SK-N-SH (cell line): ENCODE measurements at regions not wholly inside any gene's neighbourhood (a gene's known extent, or its start where the extent isn't known, plus 50 kb on each side); places are given as distances from the start of the nearest gene placed in this dataset.

Source experiments
- CTCF ChIA-PET: fragments of 300-600, 350-600 bp; formaldehyde crosslinking; extraction: SDS; loops from one replicate; lab custom pipeline; 2021; lab: Yijun Ruan, JAX
- POLR2A ChIA-PET: fragments of 350-600 bp; sonication (Branson Sonifier 250); formaldehyde crosslinking; extraction: SDS; loops from one replicate; lab custom pipeline; 2020; ENCODE audit warnings: antibody characterized with exemption, inconsistent platforms; lab: Yijun Ruan, JAX
- DNase-seq: peaks from one replicate; pipeline ENCODE4 v3.0.0; 2012
- H2AFZ ChIP-seq: fragments of 200-600 bp; sonication (generic); 2 replicates; pipeline ENCODE4 v1.8.1; 2016; ENCODE audit warnings: antibody characterized with exemption, mild to moderate bottlenecking, low read depth
- H3F3A ChIP-seq: fragments of 200-600 bp; sonication (generic); replicated peaks from 2 replicates; pipeline ENCODE3; 2016; ENCODE audit warnings: antibody characterized with exemption, mild to moderate bottlenecking; ENCODE audit not compliant: insufficient read depth
- H3K27ac ChIP-seq, 2 experiments: fragments of 200-500 bp in 1 of 2; fragments of 200-600 bp in 1 of 2; sonication (Bioruptor generic) in 1 of 2; sonication (generic), shearing (Covaris generic) in 1 of 2; 2 replicates each; pipeline versions ENCODE4 v1.5.1 to v1.6.1; 2014 to 2016; ENCODE audit warnings: low read depth in 2 of 2, inconsistent platforms in 1 of 2, low read length in 1 of 2, mild to moderate bottlenecking in 1 of 2, mixed read lengths in 1 of 2
- H3K27me3 ChIP-seq: fragments of 200-600 bp; sonication (generic), shearing (Covaris generic); 2 replicates; pipeline ENCODE4 v1.6.1; 2016; ENCODE audit warnings: mixed run types; ENCODE audit not compliant: insufficient read depth
- H3K36me3 ChIP-seq, 2 experiments: fragments of 200-500 bp in 1 of 2; fragments of 200-600 bp in 1 of 2; sonication (Bioruptor generic) in 1 of 2; sonication (generic) in 1 of 2; replicated peaks in 1 of 2; 2 replicates each; pipeline versions ENCODE3 to v1.5.1; 2014 to 2016; ENCODE audit warnings: low read length in 1 of 2, mild to moderate bottlenecking in 1 of 2; ENCODE audit not compliant: insufficient read depth in 2 of 2, control insufficient read depth in 1 of 2
- H3K4me1 ChIP-seq, 2 experiments: fragments of 200-500 bp in 1 of 2; fragments of 200-600 bp in 1 of 2; sonication (Bioruptor generic) in 1 of 2; sonication (generic), shearing (Covaris generic) in 1 of 2; 2 replicates each; pipeline versions ENCODE4 v1.5.1 to v1.6.1; 2014 to 2016; ENCODE audit warnings: low read depth in 1 of 2, low read length in 1 of 2, mixed run types in 1 of 2; ENCODE audit not compliant: insufficient read depth in 2 of 2, control insufficient read depth in 1 of 2
- H3K4me2 ChIP-seq: fragments of 200-600 bp; sonication (generic), shearing (Covaris generic); 2 replicates; pipeline ENCODE4 v1.6.1; 2017; ENCODE audit warnings: mixed run types
- H3K4me3 ChIP-seq, 2 experiments: fragments of 200-500 bp in 1 of 2; fragments of 200-600 bp in 1 of 2; sonication (Bioruptor generic) in 1 of 2; sonication (generic), shearing (Covaris generic) in 1 of 2; 2 replicates each; pipeline versions ENCODE4 v1.5.1 to v1.8.1; 2014 to 2016; ENCODE audit warnings: low read depth in 2 of 2, inconsistent platforms in 1 of 2, low read length in 1 of 2, mild to moderate bottlenecking in 1 of 2, mixed read lengths in 1 of 2, moderate library complexity in 1 of 2
- H3K79me2 ChIP-seq: fragments of 200-600 bp; sonication (generic); 2 replicates; pipeline ENCODE4 v1.8.1; 2017; ENCODE audit warnings: mild to moderate bottlenecking; ENCODE audit not compliant: insufficient read depth
- H3K9ac ChIP-seq: fragments of 200-600 bp; sonication (generic); 2 replicates; pipeline ENCODE4 v1.6.1; 2017; ENCODE audit warnings: mixed run types
- H3K9me2 ChIP-seq: fragments of 200-600 bp; sonication (generic); 2 replicates; pipeline ENCODE4 v1.6.1; 2017; ENCODE audit warnings: mixed run types
- H3K9me3 ChIP-seq: fragments of 200-600 bp; sonication (generic); 2 replicates; pipeline ENCODE4 v1.6.1; 2017; ENCODE audit warnings: mixed run types, mild to moderate bottlenecking, moderate library complexity
- H4K20me1 ChIP-seq: fragments of 200-600 bp; sonication (generic); 2 replicates; pipeline ENCODE4 v1.6.1; 2017; ENCODE audit warnings: mild to moderate bottlenecking, mixed run types; ENCODE audit not compliant: insufficient read depth
- EZH2phosphoT487 ChIP-seq: fragments of 200-600 bp; sonication (generic); IDR thresholded peaks from 2 replicates; pipeline ENCODE4 v1.6.1; 2017; ENCODE audit warnings: low read depth, mixed run types, mild to moderate bottlenecking, antibody characterized with exemption, moderate library complexity, borderline replicate concordance
- NFIC ChIP-seq: IDR thresholded peaks from 2 replicates; pipeline ENCODE4 v1.4.0; 2012; ENCODE audit warnings: borderline replicate concordance
- NRF1 ChIP-seq: IDR thresholded peaks from 2 replicates; pipeline ENCODE4 v1.6.1; 2012; ENCODE audit warnings: low read depth, mild to moderate bottlenecking, low read length
- RAD21 ChIP-seq: IDR thresholded peaks from 2 replicates; pipeline ENCODE4 v1.6.1; 2012; ENCODE audit warnings: mild to moderate bottlenecking, low read length
- RXRA ChIP-seq: IDR thresholded peaks from 2 replicates; pipeline ENCODE4 v1.4.0; 2012; ENCODE audit warnings: low read depth, mild to moderate bottlenecking, borderline replicate concordance
- SMC3 ChIP-seq: IDR thresholded peaks from 2 replicates; pipeline ENCODE4 v1.6.1; 2012; ENCODE audit warnings: low read depth, low read length, improper control_type of control experiment
- TAF1 ChIP-seq: IDR thresholded peaks from 2 replicates; pipeline ENCODE4 v1.6.1; 2012; ENCODE audit warnings: low read depth, mild to moderate bottlenecking, low read length, moderate library complexity, borderline replicate concordance
- TEAD4 ChIP-seq: IDR thresholded peaks from 2 replicates; pipeline ENCODE4 v1.4.0; 2012; ENCODE audit warnings: mild to moderate bottlenecking, borderline replicate concordance; ENCODE audit not compliant: insufficient read depth
- WGBS: methylation state at CpG from one replicate; pipeline ENCODE4 v1.1.6; 2017; ENCODE audit warnings: low lambda C conversion rate; 5-methylcytosine and 5-hydroxymethylcytosine counted together
- TF ChIP-seq, protein P1 (sequence below): IDR thresholded peaks from 2 replicates; pipeline ENCODE4 v1.4.0; 2012; ENCODE audit warnings: low read depth, borderline replicate concordance
- TF ChIP-seq, protein P2 (sequence below): fragments of 200-600 bp; sonication (generic); IDR thresholded peaks from 2 replicates; pipeline ENCODE4 v1.6.1; 2017; ENCODE audit warnings: antibody characterized with exemption, mild to moderate bottlenecking, moderate library complexity
- TF ChIP-seq, protein P3 (sequence below): IDR thresholded peaks from 2 replicates; pipeline ENCODE4 v1.6.1; 2012; ENCODE audit warnings: mild to moderate bottlenecking, low read depth, low read length, moderate library complexity

DNA sequence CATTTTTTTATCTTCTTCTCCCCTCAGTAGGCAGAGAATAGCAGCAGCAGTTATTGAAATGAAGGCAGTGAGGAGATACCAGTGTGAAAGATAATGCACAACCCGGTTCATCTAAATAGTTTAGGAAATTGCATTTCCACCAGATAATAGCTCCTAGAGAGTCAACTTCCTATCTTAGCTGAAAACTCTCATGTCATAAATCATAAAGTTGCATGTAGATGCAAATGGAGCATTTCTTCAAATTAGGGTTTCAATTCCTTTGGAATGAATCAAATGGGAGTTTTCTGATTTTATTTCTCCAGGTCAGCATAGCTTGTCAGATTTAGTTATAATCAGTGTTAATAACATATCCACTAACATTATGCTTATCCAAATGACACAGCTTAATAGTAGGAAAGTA is 335.3 kb downstream of the CNTNAP4 start:
- CTCF ChIA-PET = interaction anchor here (1.1 kb wide), 1 partner anchor 64 kb away, joined by 3 read pairs; no protein-coding TSS in a partner anchor

More for the DNA sequence above, 335.3 kb downstream of the CNTNAP4 start:
- H3K36me3 ChIP-seq = no peaks in the 10 kb centered on the region
- H3K4me1 ChIP-seq = no peaks in the 10 kb centered on the region; a peak in 1 of 4 replicates
- no peaks in the 10 kb centered on the region for H3F3A ChIP-seq
- no peaks in the 10 kb centered on the region for H3K27me3 ChIP-seq
- H4K20me1 ChIP-seq = no peaks in the 10 kb centered on the region
- no peaks in the 10 kb centered on the region for H3K9me2 ChIP-seq
- no peaks in the 10 kb centered on the region for H3K9me3 ChIP-seq
- H3K9ac ChIP-seq = no peak overlapping the region
- WGBS = 9% methylated on average over 1 of the region's 1 CpG
- no peak for TF ChIP-seq RXRA
- no peak for TF ChIP-seq NFIC
- no peak for TF ChIP-seq NRF1
- no peak for TF ChIP-seq SMC3
- no peak for TF ChIP-seq TEAD4
- no peak for TF ChIP-seq TAF1
- TF ChIP-seq, protein P1, sequence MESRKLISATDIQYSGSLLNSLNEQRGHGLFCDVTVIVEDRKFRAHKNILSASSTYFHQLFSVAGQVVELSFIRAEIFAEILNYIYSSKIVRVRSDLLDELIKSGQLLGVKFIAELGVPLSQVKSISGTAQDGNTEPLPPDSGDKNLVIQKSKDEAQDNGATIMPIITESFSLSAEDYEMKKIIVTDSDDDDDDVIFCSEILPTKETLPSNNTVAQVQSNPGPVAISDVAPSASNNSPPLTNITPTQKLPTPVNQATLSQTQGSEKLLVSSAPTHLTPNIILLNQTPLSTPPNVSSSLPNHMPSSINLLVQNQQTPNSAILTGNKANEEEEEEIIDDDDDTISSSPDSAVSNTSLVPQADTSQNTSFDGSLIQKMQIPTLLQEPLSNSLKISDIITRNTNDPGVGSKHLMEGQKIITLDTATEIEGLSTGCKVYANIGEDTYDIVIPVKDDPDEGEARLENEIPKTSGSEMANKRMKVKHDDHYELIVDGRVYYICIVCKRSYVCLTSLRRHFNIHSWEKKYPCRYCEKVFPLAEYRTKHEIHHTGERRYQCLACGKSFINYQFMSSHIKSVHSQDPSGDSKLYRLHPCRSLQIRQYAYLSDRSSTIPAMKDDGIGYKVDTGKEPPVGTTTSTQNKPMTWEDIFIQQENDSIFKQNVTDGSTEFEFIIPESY = no peak
- TF ChIP-seq, protein P2, sequence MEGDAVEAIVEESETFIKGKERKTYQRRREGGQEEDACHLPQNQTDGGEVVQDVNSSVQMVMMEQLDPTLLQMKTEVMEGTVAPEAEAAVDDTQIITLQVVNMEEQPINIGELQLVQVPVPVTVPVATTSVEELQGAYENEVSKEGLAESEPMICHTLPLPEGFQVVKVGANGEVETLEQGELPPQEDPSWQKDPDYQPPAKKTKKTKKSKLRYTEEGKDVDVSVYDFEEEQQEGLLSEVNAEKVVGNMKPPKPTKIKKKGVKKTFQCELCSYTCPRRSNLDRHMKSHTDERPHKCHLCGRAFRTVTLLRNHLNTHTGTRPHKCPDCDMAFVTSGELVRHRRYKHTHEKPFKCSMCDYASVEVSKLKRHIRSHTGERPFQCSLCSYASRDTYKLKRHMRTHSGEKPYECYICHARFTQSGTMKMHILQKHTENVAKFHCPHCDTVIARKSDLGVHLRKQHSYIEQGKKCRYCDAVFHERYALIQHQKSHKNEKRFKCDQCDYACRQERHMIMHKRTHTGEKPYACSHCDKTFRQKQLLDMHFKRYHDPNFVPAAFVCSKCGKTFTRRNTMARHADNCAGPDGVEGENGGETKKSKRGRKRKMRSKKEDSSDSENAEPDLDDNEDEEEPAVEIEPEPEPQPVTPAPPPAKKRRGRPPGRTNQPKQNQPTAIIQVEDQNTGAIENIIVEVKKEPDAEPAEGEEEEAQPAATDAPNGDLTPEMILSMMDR = no peak
- TF ChIP-seq, protein P3, sequence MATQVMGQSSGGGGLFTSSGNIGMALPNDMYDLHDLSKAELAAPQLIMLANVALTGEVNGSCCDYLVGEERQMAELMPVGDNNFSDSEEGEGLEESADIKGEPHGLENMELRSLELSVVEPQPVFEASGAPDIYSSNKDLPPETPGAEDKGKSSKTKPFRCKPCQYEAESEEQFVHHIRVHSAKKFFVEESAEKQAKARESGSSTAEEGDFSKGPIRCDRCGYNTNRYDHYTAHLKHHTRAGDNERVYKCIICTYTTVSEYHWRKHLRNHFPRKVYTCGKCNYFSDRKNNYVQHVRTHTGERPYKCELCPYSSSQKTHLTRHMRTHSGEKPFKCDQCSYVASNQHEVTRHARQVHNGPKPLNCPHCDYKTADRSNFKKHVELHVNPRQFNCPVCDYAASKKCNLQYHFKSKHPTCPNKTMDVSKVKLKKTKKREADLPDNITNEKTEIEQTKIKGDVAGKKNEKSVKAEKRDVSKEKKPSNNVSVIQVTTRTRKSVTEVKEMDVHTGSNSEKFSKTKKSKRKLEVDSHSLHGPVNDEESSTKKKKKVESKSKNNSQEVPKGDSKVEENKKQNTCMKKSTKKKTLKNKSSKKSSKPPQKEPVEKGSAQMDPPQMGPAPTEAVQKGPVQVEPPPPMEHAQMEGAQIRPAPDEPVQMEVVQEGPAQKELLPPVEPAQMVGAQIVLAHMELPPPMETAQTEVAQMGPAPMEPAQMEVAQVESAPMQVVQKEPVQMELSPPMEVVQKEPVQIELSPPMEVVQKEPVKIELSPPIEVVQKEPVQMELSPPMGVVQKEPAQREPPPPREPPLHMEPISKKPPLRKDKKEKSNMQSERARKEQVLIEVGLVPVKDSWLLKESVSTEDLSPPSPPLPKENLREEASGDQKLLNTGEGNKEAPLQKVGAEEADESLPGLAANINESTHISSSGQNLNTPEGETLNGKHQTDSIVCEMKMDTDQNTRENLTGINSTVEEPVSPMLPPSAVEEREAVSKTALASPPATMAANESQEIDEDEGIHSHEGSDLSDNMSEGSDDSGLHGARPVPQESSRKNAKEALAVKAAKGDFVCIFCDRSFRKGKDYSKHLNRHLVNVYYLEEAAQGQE = no peak
- no peak for TF ChIP-seq RAD21
- no peak for TF ChIP-seq EZH2phosphoT487
- no peak for DNase-seq
- no peaks in the 10 kb centered on the region for H3K79me2 ChIP-seq
- no peak overlapping the region for H3K27ac ChIP-seq
- POLR2A ChIA-PET = no interaction called here
- no peak overlapping the region for H2AFZ ChIP-seq
- H3K4me2 ChIP-seq = no peak overlapping the region
- H3K4me3 ChIP-seq = no peak overlapping the region
